ENCODE measurements at regions not wholly inside any gene's neighbourhood (a gene's known extent, or its start where the extent isn't known, plus 50 kb on each side); places are given as distances from the start of the nearest gene placed in this dataset.

GRCh38 chr1:232106415-232106814, 479.8 kb downstream of the DISC1 start:
- DNase-seq, result no peak
- H3K4me1 ChIP-seq (ENCODE audit: control insufficient read depth, insufficient read depth, low read length), result peaks cover 12% of the 10 kb centered on the region
- Mint-ChIP-seq H3K9me3 (peaks cover 2% of the 10 kb centered on the region), H3K36me3 (ENCODE audit: low read depth) (no peaks in the 10 kb centered on the region), H3K4me3 (no peak overlapping the region), H3K27me3 (ENCODE audit: insufficient read depth) (peaks cover 33% of the 10 kb centered on the region), H3K27ac (no peak overlapping the region), H3K4me1 (peaks cover 44% of the 10 kb centered on the region)
- H3K36me3 ChIP-seq (ENCODE audit: control insufficient read depth, insufficient read depth, low read length), result no peaks in the 10 kb centered on the region
- H3K9me3 ChIP-seq (ENCODE audit: control insufficient read depth, low read length), result no peaks in the 10 kb centered on the region
- peaks cover 24% of the 10 kb centered on the region for H3K27me3 ChIP-seq (ENCODE audit: control insufficient read depth, insufficient read depth, low read length, poor library complexity, severe bottlenecking)
- TF ChIP-seq CTCF (conservative IDR thresholded peaks at IDR 0.05), result no peak
- WGBS, 2 experiments (ENCODE audit: insufficient coverage in 1 of 2, insufficient read length in 1 of 2), result 80 to 91% methylated on average over 1 to 4 of the region's 4 CpGs
- H3K9ac ChIP-seq (ENCODE audit: extremely low read depth, low read length, poor library complexity, severe bottlenecking), result no peak overlapping the region
- H3K4me3 ChIP-seq (ENCODE audit: low read length), result no peak overlapping the region
- H3K27ac ChIP-seq (ENCODE audit: low read depth, low read length), result no peak overlapping the region

- WGBS, 2 experiments (ENCODE audit: insufficient coverage in 1 of 2, insufficient read length in 1 of 2), result 67 to 85% methylated on average over 5 to 7 of the region's 7 CpGs
- no peak overlapping the region for H3K27ac ChIP-seq (ENCODE audit: low read depth, low read length)
- no peaks in the 10 kb centered on the region for H3K36me3 ChIP-seq (ENCODE audit: control insufficient read depth, insufficient read depth, low read length)
- TF ChIP-seq CTCF (conservative IDR thresholded peaks at IDR 0.05), result no peak
- H3K27me3 Mint-ChIP-seq (ENCODE audit: insufficient read depth), result peaks cover 35% of the 10 kb centered on the region
- H3K4me3 Mint-ChIP-seq, result no peak overlapping the region
- H3K36me3 Mint-ChIP-seq (ENCODE audit: low read depth), result no peaks in the 10 kb centered on the region
- H3K4me1 Mint-ChIP-seq, result peaks cover 35% of the 10 kb centered on the region
- H3K4me1 ChIP-seq (ENCODE audit: control insufficient read depth, insufficient read depth, low read length), result peaks cover 12% of the 10 kb centered on the region
- H3K9ac ChIP-seq (ENCODE audit: extremely low read depth, low read length, poor library complexity, severe bottlenecking), result no peak overlapping the region
- H3K9me3 ChIP-seq (ENCODE audit: control insufficient read depth, low read length), result no peaks in the 10 kb centered on the region
- peaks cover 10% of the 10 kb centered on the region for H3K9me3 Mint-ChIP-seq
- no peak for DNase-seq
- peaks cover 24% of the 10 kb centered on the region for H3K27me3 ChIP-seq (ENCODE audit: control insufficient read depth, insufficient read depth, low read length, poor library complexity, severe bottlenecking)
- no peak overlapping the region for H3K27ac Mint-ChIP-seq
- no peak overlapping the region for H3K4me3 ChIP-seq (ENCODE audit: low read length)
Measured at GRCh38 chr1:232105561-232105960, 479.0 kb downstream of the DISC1 start.

DNA sequence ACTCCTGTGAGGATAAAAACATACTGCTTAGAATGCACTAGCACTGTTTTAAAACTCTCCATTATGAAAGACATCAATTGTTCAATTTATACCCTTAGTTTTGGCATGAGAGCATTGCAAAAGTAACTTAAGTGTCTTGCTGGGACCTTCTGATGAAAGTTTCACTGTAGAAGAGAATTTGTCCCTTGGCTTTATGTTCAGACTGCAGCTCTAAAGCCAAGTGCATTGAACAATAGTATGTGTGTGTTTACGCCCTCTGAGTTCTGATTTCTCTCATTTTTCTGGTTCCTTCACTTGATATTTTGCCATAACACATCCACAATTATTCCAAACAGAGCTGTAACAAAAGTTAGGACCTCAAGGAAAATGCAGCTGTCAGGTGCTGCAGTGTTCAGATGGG, 474.6 kb downstream of the DISC1 start:
- H3K4me1 ChIP-seq (ENCODE audit: control insufficient read depth, insufficient read depth, low read length), result peaks cover 9% of the 10 kb centered on the region
- TF ChIP-seq CTCF (conservative IDR thresholded peaks at IDR 0.05), result no peak
- 100% methylated on average over 1 of the region's 1 CpG; no CpG with 5 or more reads in 1 of the 2 experiments for WGBS, 2 experiments (ENCODE audit: insufficient coverage in 1 of 2, insufficient read length in 1 of 2)
- no peaks in the 10 kb centered on the region for H3K36me3 ChIP-seq (ENCODE audit: control insufficient read depth, insufficient read depth, low read length)
- Mint-ChIP-seq H3K36me3 (ENCODE audit: low read depth) (peaks cover 5% of the 10 kb centered on the region), H3K4me1 (peaks cover 13% of the 10 kb centered on the region), H3K9me3 (peaks cover 31% of the 10 kb centered on the region), H3K4me3 (no peak overlapping the region), H3K27me3 (ENCODE audit: insufficient read depth) (peaks cover 18% of the 10 kb centered on the region), H3K27ac (no peak overlapping the region)
- no peak overlapping the region for H3K4me3 ChIP-seq (ENCODE audit: low read length)
- no peak overlapping the region for H3K9ac ChIP-seq (ENCODE audit: extremely low read depth, low read length, poor library complexity, severe bottlenecking)
- H3K27me3 ChIP-seq (ENCODE audit: control insufficient read depth, insufficient read depth, low read length, poor library complexity, severe bottlenecking), result no peaks in the 10 kb centered on the region
- no peak for DNase-seq
- H3K9me3 ChIP-seq (ENCODE audit: control insufficient read depth, low read length), result peaks cover 15% of the 10 kb centered on the region
- no peak overlapping the region for H3K27ac ChIP-seq (ENCODE audit: low read depth, low read length)

Data from endodermal cell (in vitro differentiated cells).